IMR-90 (cell line): ENCODE measurements at regions not wholly inside any gene's neighbourhood (a gene's known extent, or its start where the extent isn't known, plus 50 kb on each side); places are given as distances from the start of the nearest gene placed in this dataset.

Experiments
- ATAC-seq: fragments of 200-7000 bp; cut with Tn5 transposase; 2 replicates; pipeline ENCODE4 v1.9.1; 2020; ENCODE audit warnings: low read depth, mild to moderate bottlenecking, moderate library complexity
- BruUV-seq: library from RNA; stranded (reverse); fragments of 400-500 nt; replicated peaks from 2 replicates; lab custom pipeline; 2021; lab: Mats Ljungman, UMichigan
- CTCF ChIA-PET: fragments of 300-600 bp; formaldehyde crosslinking; extraction: SDS; loops from one replicate; lab custom pipeline; 2021; ENCODE audit warnings: antibody characterized with exemption; lab: Yijun Ruan, JAX
- POLR2A ChIA-PET: fragments of 300-600 bp; sonication (Branson Sonifier 250); formaldehyde crosslinking; loops from one replicate; lab custom pipeline; 2022; ENCODE audit warnings: antibody characterized with exemption; ENCODE audit not compliant: unreplicated experiment; lab: Charles Lee
- DNase-seq: peaks from one replicate; pipeline ENCODE4 v3.0.0; 2013
- H2AFZ ChIP-seq: replicated peaks from 2 replicates; pipeline ENCODE3; 2013; ENCODE audit warnings: low read length, mild to moderate bottlenecking; ENCODE audit not compliant: poor library complexity
- H2AK5ac ChIP-seq: 2 replicates; pipeline ENCODE4 v1.6.1; 2013; ENCODE audit warnings: low read depth, low read length, inconsistent platforms
- H2AK9ac ChIP-seq: replicated peaks from 2 replicates; pipeline ENCODE3; 2013; ENCODE audit warnings: mild to moderate bottlenecking, low read depth, low read length, moderate library complexity; ENCODE audit not compliant: poor library complexity
- H2BK120ac ChIP-seq: 2 replicates; pipeline ENCODE4 v1.6.1; 2013; ENCODE audit warnings: low read depth, low read length, inconsistent platforms
- H2BK15ac ChIP-seq: 3 replicates; pipeline ENCODE4 v1.6.1; 2013; ENCODE audit warnings: low read depth, low read length, inconsistent platforms
- H2BK20ac ChIP-seq: 2 replicates; pipeline ENCODE4 v1.6.1; 2013; ENCODE audit warnings: low read depth, mild to moderate bottlenecking, inconsistent platforms, low read length, moderate library complexity
- H2BK5ac ChIP-seq: 2 replicates; pipeline ENCODE4 v1.6.1; 2013; ENCODE audit warnings: mild to moderate bottlenecking, low read depth, low read length, inconsistent platforms; ENCODE audit not compliant: poor library complexity, severe bottlenecking
- H3K14ac ChIP-seq: replicated peaks from 2 replicates; pipeline ENCODE4 v1.6.1; 2013; ENCODE audit warnings: low read depth, low read length, inconsistent platforms
- H3K18ac ChIP-seq: 2 replicates; pipeline ENCODE4 v1.6.1; 2013; ENCODE audit warnings: low read depth, low read length, control low read depth
- H3K23ac ChIP-seq: 2 replicates; pipeline ENCODE4 v1.6.1; 2013; ENCODE audit warnings: low read depth, low read length, inconsistent platforms
- H3K27ac ChIP-seq: 2 replicates; pipeline ENCODE4 v1.5.1; 2013; ENCODE audit warnings: mild to moderate bottlenecking, control low read depth, low read length; ENCODE audit not compliant: insufficient read depth
- H3K27me3 ChIP-seq: 2 replicates; pipeline ENCODE4 v1.6.1; 2013; ENCODE audit warnings: low read length; ENCODE audit not compliant: control insufficient read depth, insufficient read depth
- H3K36me3 ChIP-seq: 2 replicates; pipeline ENCODE4 v1.6.1; 2013; ENCODE audit warnings: low read length, mixed read lengths; ENCODE audit not compliant: control insufficient read depth, insufficient read depth
- H3K4ac ChIP-seq: 2 replicates; pipeline ENCODE4 v1.6.1; 2013; ENCODE audit warnings: low read depth, low read length, inconsistent platforms
- H3K4me1 ChIP-seq: 2 replicates; pipeline ENCODE4 v1.6.1; 2013; ENCODE audit warnings: low read length, mixed read lengths; ENCODE audit not compliant: control insufficient read depth, insufficient read depth
- H3K4me2 ChIP-seq: 2 replicates; pipeline ENCODE4 v1.6.1; 2013; ENCODE audit warnings: low read depth, mild to moderate bottlenecking, control low read depth, low read length, moderate library complexity
- H3K4me3 ChIP-seq: 2 replicates; pipeline ENCODE4 v1.5.1; 2013; ENCODE audit warnings: low read depth, mild to moderate bottlenecking, control low read depth, low read length, moderate library complexity; ENCODE audit not compliant: insufficient read depth
- H3K56ac ChIP-seq: 2 replicates; pipeline ENCODE4 v1.6.1; 2013; ENCODE audit warnings: low read length, inconsistent platforms; ENCODE audit not compliant: insufficient read depth; ENCODE audit errors: extremely low read depth
- H3K79me1 ChIP-seq, 2 experiments: 2 replicates each; pipeline ENCODE4 v1.6.1; 2013; ENCODE audit warnings: low read length in 2 of 2, inconsistent platforms in 1 of 2, low read depth in 1 of 2
- H3K9ac ChIP-seq: 2 replicates; pipeline ENCODE4 v1.6.1; 2013; ENCODE audit warnings: low read depth, low read length, control low read depth
- H3K9me1 ChIP-seq: 2 replicates; pipeline ENCODE4 v1.6.1; 2013; ENCODE audit warnings: low read length, inconsistent platforms; ENCODE audit not compliant: insufficient read depth
- H3K9me3 ChIP-seq: 2 replicates; pipeline ENCODE4 v1.6.1; 2013; ENCODE audit warnings: low read length; ENCODE audit not compliant: control insufficient read depth, insufficient read depth
- H4K20me1 ChIP-seq: 2 replicates; pipeline ENCODE4 v1.6.1; 2013; ENCODE audit warnings: low read length, inconsistent platforms; ENCODE audit not compliant: insufficient read depth
- H4K5ac ChIP-seq: 2 replicates; pipeline ENCODE4 v1.6.1; 2013; ENCODE audit warnings: mild to moderate bottlenecking, low read depth, low read length, control low read depth
- H4K8ac ChIP-seq, 2 experiments: 2 replicates each; pipeline ENCODE4 v1.6.1; 2013; ENCODE audit warnings: low read depth in 2 of 2, low read length in 2 of 2, control low read depth in 1 of 2, inconsistent platforms in 1 of 2
- H4K91ac ChIP-seq: 2 replicates; pipeline ENCODE4 v1.6.1; 2013; ENCODE audit warnings: low read depth, low read length, inconsistent platforms; ENCODE audit not compliant: insufficient read depth
- BHLHE40 ChIP-seq: fragments of 150-350 bp; IDR thresholded peaks from 2 replicates; pipeline ENCODE4 v1.6.1; 2016; ENCODE audit warnings: mild to moderate bottlenecking, low read depth, low read length
- CHD1 ChIP-seq: IDR thresholded peaks from 2 replicates; pipeline ENCODE4 v1.6.1; 2012; ENCODE audit warnings: low read depth, low read length, improper control_type of control experiment
- FOS ChIP-seq: fragments of 150-350 bp; IDR thresholded peaks from 2 replicates; pipeline ENCODE4 v1.6.1; 2016; ENCODE audit warnings: low read depth, low read length
- MAFK ChIP-seq: IDR thresholded peaks from 2 replicates; pipeline ENCODE4 v1.6.1; 2012; ENCODE audit warnings: low read depth, low read length, improper control_type of control experiment
- MAZ ChIP-seq: IDR thresholded peaks from 2 replicates; pipeline ENCODE4 v1.6.1; 2012; ENCODE audit warnings: low read depth, mild to moderate bottlenecking, low read length, improper control_type of control experiment, moderate library complexity, borderline replicate concordance
- MXI1 ChIP-seq: IDR thresholded peaks from 2 replicates; pipeline ENCODE4 v1.6.1; 2012; ENCODE audit warnings: low read depth, mild to moderate bottlenecking, low read length, moderate library complexity, borderline replicate concordance
- NFE2L2 ChIP-seq: fragments of 150-350 bp; IDR thresholded peaks from 2 replicates; pipeline ENCODE4 v1.6.1; 2016; ENCODE audit warnings: low read depth, mild to moderate bottlenecking, low read length
- RCOR1 ChIP-seq: IDR thresholded peaks from 2 replicates; pipeline ENCODE4 v1.6.1; 2012; ENCODE audit warnings: mild to moderate bottlenecking, low read length, improper control_type of control experiment; ENCODE audit not compliant: insufficient replicate concordance
- RFX5 ChIP-seq: IDR thresholded peaks from 2 replicates; pipeline ENCODE4 v1.8.0; 2012; ENCODE audit warnings: low read depth, mild to moderate bottlenecking, low read length, moderate library complexity
- WGBS, 2 experiments: methylation state at CpG; one replicate each; pipeline versions ENCODE4 v1.1.5 to v1.1.7; 2013; ENCODE audit warnings: missing lambda C conversion rate in 2 of 2; ENCODE audit not compliant: insufficient read length in 1 of 2; ENCODE audit errors: extremely low coverage in 2 of 2; 5-methylcytosine and 5-hydroxymethylcytosine counted together
- dilution Hi-C: fragments of 300-500 bp; cut with HindIII; formaldehyde crosslinking; loops from one replicate; pipeline ENCODE4 v1.14.3; 2018; ENCODE audit warnings: low sequenced_read_pairs; ENCODE audit not compliant: unreplicated experiment
- in situ Hi-C: fragments of 300-500 bp; cut with MboI; formaldehyde crosslinking; loops from 3 replicates; pipeline ENCODE4 v1.14.3; 2019; ENCODE audit warnings: low sequenced_read_pairs, inconsistent platforms, mixed read lengths
- intact Hi-C: fragments of 100-400 bp; cut with micrococcal nuclease; formaldehyde crosslinking; loops from 2 replicates; pipeline ENCODE4 v1.10.0; 2022
- TF ChIP-seq, protein P1 (sequence below): fragments of 150-350 bp; IDR thresholded peaks from 2 replicates; pipeline ENCODE4 v1.6.1; 2017; ENCODE audit warnings: mild to moderate bottlenecking, antibody characterized with exemption, low read length, low read depth
- TF ChIP-seq, protein P2 (sequence below): conservative IDR thresholded peaks from 2 replicates; pipeline ENCODE4 v1.5.1; 2012; ENCODE audit warnings: mild to moderate bottlenecking, low read depth, low read length, improper control_type of control experiment
- TF ChIP-seq, protein P3 (sequence below): fragments of 150-350 bp; IDR thresholded peaks from 2 replicates; pipeline ENCODE4 v1.6.1; 2016; ENCODE audit warnings: low read depth, mild to moderate bottlenecking, low read length, moderate library complexity, borderline replicate concordance

DNA sequence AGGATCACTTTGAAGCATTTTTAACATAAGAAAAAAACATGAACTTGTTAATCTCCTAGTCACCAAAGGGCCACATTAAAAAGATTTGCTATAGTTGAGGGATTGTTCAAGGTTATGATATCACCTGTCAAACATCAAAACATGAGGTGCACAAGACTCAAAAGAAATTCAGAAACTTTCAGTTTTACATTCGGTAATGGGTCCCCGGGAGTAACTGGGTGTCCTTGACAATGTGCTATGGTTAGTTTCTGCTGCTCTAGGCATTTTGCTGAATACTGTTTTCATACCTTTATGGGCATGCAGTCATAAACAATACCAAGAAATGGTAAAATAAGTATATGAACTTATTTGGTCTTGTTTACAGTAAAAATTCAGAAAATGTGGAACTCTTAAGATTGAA lies 92.8 kb upstream of the EDIL3 start:
- no CpG with 5 or more reads among the region's 2 CpGs for WGBS, 2 experiments
- in situ Hi-C loops, result no loop called here
- H2BK15ac ChIP-seq, result no peak overlapping the region

More for the DNA sequence above, 92.8 kb upstream of the EDIL3 start:
- no peak overlapping the region for H3K9ac ChIP-seq
- H3K9me3 ChIP-seq, result no peaks in the 10 kb centered on the region
- no peak overlapping the region for H3K14ac ChIP-seq
- no peaks in the 10 kb centered on the region for H3K36me3 ChIP-seq
- ATAC-seq, result no peak
- ChIA-PET CTCF (no interaction called here), POLR2A (no interaction called here)
- intact Hi-C loops, result no loop called here
- no peaks in the 10 kb centered on the region for H3K27me3 ChIP-seq
- H3K56ac ChIP-seq, result no peak overlapping the region
- H2AK9ac ChIP-seq, result no peak overlapping the region
- no peak overlapping the region for H4K91ac ChIP-seq
- H4K5ac ChIP-seq, result no peak overlapping the region
- H2AK5ac ChIP-seq, result no peak overlapping the region
- no peaks in the 10 kb centered on the region for H4K20me1 ChIP-seq
- BruUV-seq, result no TSS peak
- dilution Hi-C loops, result no loop called here
- H3K79me1 ChIP-seq, result no peaks in the 10 kb centered on the region
- H2BK5ac ChIP-seq, result no peak overlapping the region
- H3K4ac ChIP-seq, result no peak overlapping the region
- H3K4me1 ChIP-seq, result no peaks in the 10 kb centered on the region
- no peak overlapping the region for H2AFZ ChIP-seq
- H3K4me2 ChIP-seq, result no peak overlapping the region
- no peak overlapping the region for H3K18ac ChIP-seq
- no peak overlapping the region for H3K4me3 ChIP-seq
- no peaks in the 10 kb centered on the region for H3K9me1 ChIP-seq
- no peak overlapping the region for H3K27ac ChIP-seq
- no peak overlapping the region for H3K23ac ChIP-seq
- no peak for DNase-seq
- H2BK120ac ChIP-seq, result no peak overlapping the region
- TF ChIP-seq, protein P1, sequence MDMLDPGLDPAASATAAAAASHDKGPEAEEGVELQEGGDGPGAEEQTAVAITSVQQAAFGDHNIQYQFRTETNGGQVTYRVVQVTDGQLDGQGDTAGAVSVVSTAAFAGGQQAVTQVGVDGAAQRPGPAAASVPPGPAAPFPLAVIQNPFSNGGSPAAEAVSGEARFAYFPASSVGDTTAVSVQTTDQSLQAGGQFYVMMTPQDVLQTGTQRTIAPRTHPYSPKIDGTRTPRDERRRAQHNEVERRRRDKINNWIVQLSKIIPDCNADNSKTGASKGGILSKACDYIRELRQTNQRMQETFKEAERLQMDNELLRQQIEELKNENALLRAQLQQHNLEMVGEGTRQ, result no peak
- no peak for TF ChIP-seq MXI1
- TF ChIP-seq RCOR1, result no peak
- no peak for TF ChIP-seq CHD1
- TF ChIP-seq, protein P2, sequence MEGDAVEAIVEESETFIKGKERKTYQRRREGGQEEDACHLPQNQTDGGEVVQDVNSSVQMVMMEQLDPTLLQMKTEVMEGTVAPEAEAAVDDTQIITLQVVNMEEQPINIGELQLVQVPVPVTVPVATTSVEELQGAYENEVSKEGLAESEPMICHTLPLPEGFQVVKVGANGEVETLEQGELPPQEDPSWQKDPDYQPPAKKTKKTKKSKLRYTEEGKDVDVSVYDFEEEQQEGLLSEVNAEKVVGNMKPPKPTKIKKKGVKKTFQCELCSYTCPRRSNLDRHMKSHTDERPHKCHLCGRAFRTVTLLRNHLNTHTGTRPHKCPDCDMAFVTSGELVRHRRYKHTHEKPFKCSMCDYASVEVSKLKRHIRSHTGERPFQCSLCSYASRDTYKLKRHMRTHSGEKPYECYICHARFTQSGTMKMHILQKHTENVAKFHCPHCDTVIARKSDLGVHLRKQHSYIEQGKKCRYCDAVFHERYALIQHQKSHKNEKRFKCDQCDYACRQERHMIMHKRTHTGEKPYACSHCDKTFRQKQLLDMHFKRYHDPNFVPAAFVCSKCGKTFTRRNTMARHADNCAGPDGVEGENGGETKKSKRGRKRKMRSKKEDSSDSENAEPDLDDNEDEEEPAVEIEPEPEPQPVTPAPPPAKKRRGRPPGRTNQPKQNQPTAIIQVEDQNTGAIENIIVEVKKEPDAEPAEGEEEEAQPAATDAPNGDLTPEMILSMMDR, result no peak
- TF ChIP-seq MAFK, result no peak
- no peak for TF ChIP-seq NFE2L2
- TF ChIP-seq MAZ, result no peak
- TF ChIP-seq BHLHE40, result no peak
- TF ChIP-seq, protein P3, sequence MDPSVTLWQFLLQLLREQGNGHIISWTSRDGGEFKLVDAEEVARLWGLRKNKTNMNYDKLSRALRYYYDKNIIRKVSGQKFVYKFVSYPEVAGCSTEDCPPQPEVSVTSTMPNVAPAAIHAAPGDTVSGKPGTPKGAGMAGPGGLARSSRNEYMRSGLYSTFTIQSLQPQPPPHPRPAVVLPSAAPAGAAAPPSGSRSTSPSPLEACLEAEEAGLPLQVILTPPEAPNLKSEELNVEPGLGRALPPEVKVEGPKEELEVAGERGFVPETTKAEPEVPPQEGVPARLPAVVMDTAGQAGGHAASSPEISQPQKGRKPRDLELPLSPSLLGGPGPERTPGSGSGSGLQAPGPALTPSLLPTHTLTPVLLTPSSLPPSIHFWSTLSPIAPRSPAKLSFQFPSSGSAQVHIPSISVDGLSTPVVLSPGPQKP, result no peak
- TF ChIP-seq FOS, result no peak
- TF ChIP-seq RFX5, result no peak
- no peak overlapping the region for H4K8ac ChIP-seq
- no peak overlapping the region for H2BK20ac ChIP-seq
